DMS53 treated with DMSO at 0.1 percent for 48 hours (cell line): ENCODE measurements at regions not wholly inside any gene's neighbourhood (a gene's known extent, or its start where the extent isn't known, plus 50 kb on each side); places are given as distances from the start of the nearest gene placed in this dataset.
A peak's percentile ranks its signal among the peaks of the same experiment; 100 is the strongest.

Experiments
- DNase-seq: peaks from one replicate; lab custom pipeline; 2025; ENCODE audit not compliant: unreplicated experiment; lab: John Stamatoyannopoulos, UW

- no peak for DNase-seq
These were observed 168.4 kb upstream of the NHS start for GRCh38 chrX:17206584-17206983.

GRCh38 chrX:17214962-17215361 lies 160.0 kb upstream of the NHS start:
- no peak for DNase-seq

- DNase-seq: no peak
These were observed 148.3 kb upstream of the NHS start for GRCh38 chrX:17226736-17227135.

- DNase-seq: no peak
These were observed 137.9 kb upstream of the NHS start for GRCh38 chrX:17237146-17237545.

- peak; percentile 29 for DNase-seq
These were observed 132.5 kb upstream of the NHS start for GRCh38 chrX:17242470-17242869.

- no peak for DNase-seq
These were observed 127.9 kb upstream of the NHS start for GRCh38 chrX:17247144-17247543.

GRCh38 chrX:17262123-17262522 lies 112.9 kb upstream of the NHS start:
- DNase-seq: no peak

GRCh38 chrX:17266136-17266535 lies 108.9 kb upstream of the NHS start:
- DNase-seq: no peak

GRCh38 chrX:17278961-17279360 lies 96.0 kb upstream of the NHS start:
- DNase-seq: no peak

GRCh38 chrX:17285983-17286382 lies 89.0 kb upstream of the NHS start:
- no peak for DNase-seq

- peak; percentile 33 for DNase-seq
These were observed 83.7 kb upstream of the NHS start for GRCh38 chrX:17291171-17291900.

GRCh38 chrX:17292111-17292527 lies 82.9 kb upstream of the NHS start:
- DNase-seq: no peak

- no peak for DNase-seq
These were observed 80.4 kb upstream of the NHS start for GRCh38 chrX:17294561-17294960.

GRCh38 chrX:17295791-17296190 lies 79.2 kb upstream of the NHS start:
- no peak for DNase-seq

- DNase-seq: no peak
These were observed 76.4 kb upstream of the NHS start for GRCh38 chrX:17298564-17298963.

GRCh38 chrX:17299206-17299605 lies 75.8 kb upstream of the NHS start:
- no peak for DNase-seq

GRCh38 chrX:17323397-17323796 lies 51.6 kb upstream of the NHS start:
- no peak for DNase-seq
